ENCODE measurements at regions not wholly inside any gene's neighbourhood (a gene's known extent, or its start where the extent isn't known, plus 50 kb on each side); places are given as distances from the start of the nearest gene placed in this dataset.

- TF ChIP-seq CTCF (IDR thresholded peaks at IDR 0.05), result no peak
- Histone ChIP-seq H3K36me3 (no peaks in the 10 kb centered on the region), H3K9me3 (no peaks in the 10 kb centered on the region), H3K4me1 (ENCODE audit: control insufficient read depth in 1 of 2, insufficient read depth in 1 of 2, low read depth in 1 of 2, low read length in 1 of 2) (no peaks in the 10 kb centered on the region), H3K4me3 (ENCODE audit: low read depth in 1 of 2, low read length in 1 of 2) (no peak overlapping the region), H3K27me3 (no peaks in the 10 kb centered on the region), H3K27ac (no peak overlapping the region)
These were observed 211.9 kb downstream of the CENPW start for GRCh38 chr6:126551832-126552231.

GRCh38 chr6:126553854-126554253 lies 213.9 kb downstream of the CENPW start:
- Histone ChIP-seq H3K4me3 (ENCODE audit: low read depth in 1 of 2, low read length in 1 of 2) (no peak overlapping the region), H3K27ac (no peak overlapping the region), H3K27me3 (no peaks in the 10 kb centered on the region), H3K9me3 (no peaks in the 10 kb centered on the region), H3K36me3 (no peaks in the 10 kb centered on the region), H3K4me1 (ENCODE audit: control insufficient read depth in 1 of 2, insufficient read depth in 1 of 2, low read depth in 1 of 2, low read length in 1 of 2) (no peaks in the 10 kb centered on the region)
- TF ChIP-seq CTCF (IDR thresholded peaks at IDR 0.05), result no peak

- no peak overlapping the region for H3K4me3 ChIP-seq (ENCODE audit: low read depth in 1 of 2, low read length in 1 of 2)
- H3K4me1 ChIP-seq (ENCODE audit: control insufficient read depth in 1 of 2, insufficient read depth in 1 of 2, low read depth in 1 of 2, low read length in 1 of 2), result no peaks in the 10 kb centered on the region
- H3K27me3 ChIP-seq, result no peaks in the 10 kb centered on the region
- no peaks in the 10 kb centered on the region for H3K9me3 ChIP-seq
- H3K36me3 ChIP-seq, result no peaks in the 10 kb centered on the region
- no peak overlapping the region for H3K27ac ChIP-seq
- TF ChIP-seq CTCF (IDR thresholded peaks at IDR 0.05), result no peak
These were observed 230.6 kb downstream of the CENPW start for GRCh38 chr6:126570507-126570906.

- no peak for TF ChIP-seq CTCF (IDR thresholded peaks at IDR 0.05)
- Histone ChIP-seq H3K9me3 (no peaks in the 10 kb centered on the region), H3K36me3 (no peaks in the 10 kb centered on the region), H3K27ac (no peak overlapping the region), H3K27me3 (no peaks in the 10 kb centered on the region), H3K4me3 (ENCODE audit: low read depth in 1 of 2, low read length in 1 of 2) (no peak overlapping the region), H3K4me1 (ENCODE audit: control insufficient read depth in 1 of 2, insufficient read depth in 1 of 2, low read depth in 1 of 2, low read length in 1 of 2) (no peaks in the 10 kb centered on the region)
These were observed 234.4 kb downstream of the CENPW start for GRCh38 chr6:126574301-126574700.

GRCh38 chr6:126581316-126581715 lies 241.4 kb downstream of the CENPW start:
- Histone ChIP-seq H3K27ac (no peak overlapping the region), H3K36me3 (no peaks in the 10 kb centered on the region), H3K27me3 (no peaks in the 10 kb centered on the region), H3K9me3 (no peaks in the 10 kb centered on the region), H3K4me1 (ENCODE audit: control insufficient read depth in 1 of 2, insufficient read depth in 1 of 2, low read depth in 1 of 2, low read length in 1 of 2) (no peaks in the 10 kb centered on the region), H3K4me3 (ENCODE audit: low read depth in 1 of 2, low read length in 1 of 2) (no peak overlapping the region)
- no peak for TF ChIP-seq CTCF (IDR thresholded peaks at IDR 0.05)

All from neutrophil (primary cell).